IPS DF 4.7 (cell line): ENCODE measurements at regions not wholly inside any gene's neighbourhood (a gene's known extent, or its start where the extent isn't known, plus 50 kb on each side); places are given as distances from the start of the nearest gene placed in this dataset.

Source experiments
- DNase-seq: peaks from one replicate; pipeline ENCODE4 v3.0.0-alpha.2; 2013; ENCODE audit warnings: low spot score; ENCODE audit errors: extremely low read depth

GRCh38 chr7:45979275-45980180, 58.5 kb upstream of the IGFBP3 start:
- DNase-seq: no peak

DNA sequence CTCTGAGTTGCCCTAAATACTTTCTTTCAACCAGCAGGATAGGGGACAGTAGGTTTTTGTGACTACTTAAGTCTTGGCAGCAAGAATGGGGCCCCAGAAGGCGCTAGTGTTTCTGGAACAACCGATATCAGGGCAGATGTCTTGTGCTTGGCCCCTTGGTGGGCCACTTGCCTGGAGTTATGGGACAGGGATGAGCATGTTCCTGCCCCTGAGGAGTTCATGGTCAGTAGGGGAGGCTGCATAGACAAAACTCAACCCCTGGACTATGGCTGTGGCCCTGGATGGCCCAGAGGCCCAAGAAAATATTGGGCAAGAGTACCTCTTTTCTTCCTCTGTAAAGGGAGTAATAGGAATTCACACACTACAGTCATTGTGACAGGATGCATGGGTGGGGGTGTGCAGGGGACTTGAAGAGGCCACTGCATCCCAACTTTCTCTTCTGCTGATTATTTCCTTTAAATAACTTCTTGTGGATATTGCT, 57.7 kb upstream of the IGFBP3 start:
- no peak for DNase-seq

GRCh38 chr7:45978010-45978681, 57.1 kb upstream of the IGFBP3 start:
- DNase-seq: peak; percentile 19

GRCh38 chr7:45977256-45977780, 56.2 kb upstream of the IGFBP3 start:
- DNase-seq: no peak

GRCh38 chr7:45976485-45976856, 55.4 kb upstream of the IGFBP3 start:
- no peak for DNase-seq

- no peak for DNase-seq
Observed at GRCh38 chr7:45975847-45976484, 54.9 kb upstream of the IGFBP3 start.

- no peak for DNase-seq
Observed at GRCh38 chr7:45975367-45975766, 54.3 kb upstream of the IGFBP3 start.

- no peak for DNase-seq
Observed at GRCh38 chr7:45974540-45975360, 53.7 kb upstream of the IGFBP3 start.

DNA sequence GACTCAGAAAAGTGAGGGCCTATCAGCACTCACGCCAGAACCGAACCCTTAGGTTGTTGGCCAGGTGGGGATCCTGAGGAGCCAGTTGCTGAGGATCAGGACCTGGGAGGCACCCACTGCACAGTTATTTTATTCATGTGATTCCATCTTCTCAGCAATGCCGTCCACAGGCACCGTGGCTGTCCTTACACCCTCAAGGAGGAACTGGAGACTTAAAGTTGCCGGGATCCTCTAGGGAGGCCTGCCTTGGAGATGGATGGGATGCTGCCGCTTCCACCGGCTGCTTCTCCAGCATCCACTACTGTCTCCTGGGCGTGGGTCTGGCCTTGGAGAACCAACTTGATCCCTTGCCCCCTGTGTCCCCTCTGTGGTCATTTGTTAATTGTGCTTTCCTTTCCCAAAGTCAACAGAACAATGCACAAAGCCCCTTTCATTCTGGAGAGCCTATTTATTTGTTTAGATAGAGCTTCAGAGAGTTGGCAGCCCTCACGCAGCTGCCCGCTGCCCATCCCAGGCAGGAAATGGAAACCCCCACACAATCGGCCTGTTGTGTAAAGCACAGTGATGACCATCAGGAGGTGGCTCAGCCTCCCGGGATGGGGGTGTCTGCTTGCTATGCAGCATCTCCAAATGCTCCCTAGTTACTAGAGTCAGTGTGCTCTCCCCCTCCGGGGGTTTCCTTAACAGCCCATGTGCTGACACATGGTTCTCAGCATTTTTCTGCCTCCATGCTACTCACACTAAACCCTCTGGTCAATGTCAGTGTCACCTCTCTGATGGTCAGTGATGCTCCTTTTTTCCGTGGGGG, 52.9 kb upstream of the IGFBP3 start:
- no peak for DNase-seq

DNA sequence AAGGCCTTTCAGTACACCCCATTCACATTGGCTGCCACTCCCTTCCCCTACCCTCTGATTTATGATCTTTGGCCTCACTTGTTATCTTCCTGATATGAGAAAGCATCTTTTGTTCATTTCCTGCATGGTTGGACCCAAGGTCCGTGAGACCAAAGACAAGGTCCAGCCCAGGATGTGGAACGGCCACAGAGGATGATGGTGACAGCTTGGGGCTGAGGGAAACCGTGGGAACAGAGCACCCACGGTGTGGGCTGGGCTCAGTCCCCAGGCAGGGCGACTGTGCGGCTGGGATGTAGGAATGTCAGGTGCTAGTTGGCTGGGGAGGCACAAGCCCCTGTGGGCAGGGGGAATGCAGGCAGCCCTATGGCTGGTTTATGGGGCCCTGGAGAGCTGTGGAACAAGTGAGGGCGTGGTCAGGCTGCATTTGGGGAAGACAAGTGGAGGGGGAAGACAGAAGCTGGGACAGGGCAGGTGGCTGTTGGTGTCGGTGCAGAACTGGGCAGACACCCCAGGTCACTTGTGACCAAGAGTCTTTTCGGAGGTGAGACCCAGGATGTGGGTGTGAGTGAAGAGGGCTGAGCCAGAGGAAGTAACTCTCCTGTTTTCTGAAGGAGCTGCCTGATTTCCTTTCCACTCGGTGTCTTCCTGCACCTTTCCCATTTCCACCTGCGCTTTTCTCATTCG, 51.7 kb upstream of the IGFBP3 start:
- DNase-seq: no peak

DNA sequence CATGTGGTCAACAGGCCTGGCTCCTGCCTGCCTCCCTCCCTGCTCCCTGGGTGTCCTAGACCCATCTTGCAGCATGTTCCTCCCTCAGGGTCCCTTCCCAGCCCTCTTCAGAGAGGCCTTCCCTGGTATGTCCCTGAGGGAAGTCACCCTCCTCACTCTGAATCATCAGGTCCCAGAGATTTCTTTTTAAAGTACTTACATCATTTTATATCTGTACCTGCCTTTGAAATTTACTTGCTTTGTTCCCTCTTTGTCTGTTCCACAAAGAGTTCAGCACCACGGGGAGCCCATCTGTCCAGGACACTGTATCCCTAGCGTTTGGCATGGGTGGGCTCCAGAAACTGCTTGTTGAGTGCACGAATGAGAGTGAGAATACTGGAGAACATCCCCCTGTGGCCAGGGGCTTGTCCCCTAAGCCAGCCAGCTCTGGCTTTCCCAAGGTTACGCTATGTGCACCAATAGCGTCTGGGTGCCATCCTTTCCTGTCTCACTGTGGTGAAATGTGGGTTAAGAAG, 50.6 kb upstream of the IGFBP3 start:
- no peak for DNase-seq

- no peak for DNase-seq
Observed at GRCh38 chr7:45971171-45971570, 50.1 kb upstream of the IGFBP3 start.
